ENCODE measurements at regions not wholly inside any gene's neighbourhood (a gene's known extent, or its start where the extent isn't known, plus 50 kb on each side); places are given as distances from the start of the nearest gene placed in this dataset.

GRCh38 chr4:55215087-55215486 is 89.7 kb upstream of the KDR start:
- TF ChIP-seq CTCF (IDR thresholded peaks at IDR 0.05), result no peak
- no peak for TF ChIP-seq POLR2A (IDR thresholded peaks at IDR 0.05)

Data from esophagus squamous epithelium (tissue), 4 donors.